GM18873 (cell line): ENCODE measurements at regions not wholly inside any gene's neighbourhood (a gene's known extent, or its start where the extent isn't known, plus 50 kb on each side); places are given as distances from the start of the nearest gene placed in this dataset.

Experiments used
- ATAC-seq: cut with Tn5 transposase; IDR thresholded peaks from one replicate; pipeline ENCODE4 v1.9.1; 2021; ENCODE audit warnings: mild to moderate bottlenecking, moderate library complexity, moderate number of reproducible peaks; ENCODE audit not compliant: unreplicated experiment, low FRiP score

DNA sequence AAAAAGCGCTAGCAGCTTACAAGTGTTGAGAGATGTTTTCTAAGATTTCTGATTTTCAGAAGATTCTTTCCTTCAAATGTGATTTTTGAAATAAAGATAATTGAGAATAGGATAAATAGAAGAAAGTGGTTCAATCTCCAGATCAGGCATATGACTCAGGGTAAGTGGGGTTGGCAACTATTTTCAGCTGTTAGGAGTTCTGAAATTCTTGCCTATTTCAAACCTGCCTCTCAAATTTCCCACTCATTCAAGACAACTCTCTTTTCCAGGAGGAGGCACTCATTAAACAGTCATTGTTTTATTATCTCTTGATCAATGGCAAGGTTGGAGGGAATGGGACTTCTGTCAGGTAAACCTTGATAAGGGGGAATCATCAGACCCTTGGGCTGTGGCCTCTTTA is 138.9 kb downstream of the HNMT start:
- ATAC-seq = no peak

DNA sequence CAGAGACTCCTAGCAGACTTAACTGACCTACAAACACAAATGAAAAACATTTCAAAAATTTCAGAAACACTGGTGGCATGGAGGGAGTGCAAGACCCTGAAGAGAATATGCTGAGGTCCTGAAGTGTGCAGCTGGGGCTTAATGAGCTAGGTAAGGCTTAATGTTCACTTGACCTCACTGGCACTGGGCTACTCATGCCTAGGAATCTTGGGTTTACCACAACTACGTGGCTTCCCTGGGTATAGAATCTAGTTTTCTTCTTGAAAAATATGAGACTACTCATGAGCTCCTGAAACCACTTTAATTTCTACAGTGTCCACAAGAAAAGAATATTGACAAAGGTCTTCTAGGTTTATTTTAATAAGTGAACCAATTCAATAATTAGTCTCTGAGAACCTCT is 139.8 kb downstream of the HNMT start:
- ATAC-seq = no peak

DNA sequence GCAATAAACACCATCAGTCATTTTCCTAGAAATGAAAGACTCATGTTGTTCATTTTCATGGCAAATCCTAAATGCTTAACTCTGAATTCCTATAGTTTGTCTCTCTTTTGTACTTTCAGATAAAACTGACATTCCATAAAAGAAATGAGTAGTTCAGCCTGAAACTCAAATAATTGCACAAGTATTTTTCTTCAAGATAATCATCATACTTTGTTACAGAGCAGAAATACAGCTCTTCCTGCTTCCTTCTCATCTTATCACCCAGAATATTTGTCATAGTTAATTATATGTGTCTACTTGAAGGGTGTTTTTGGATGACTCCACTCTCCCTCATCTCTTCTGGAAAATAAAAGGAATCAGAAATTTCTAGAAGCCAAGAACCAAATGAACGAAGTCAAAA is 141.1 kb downstream of the HNMT start:
- ATAC-seq = no peak

DNA sequence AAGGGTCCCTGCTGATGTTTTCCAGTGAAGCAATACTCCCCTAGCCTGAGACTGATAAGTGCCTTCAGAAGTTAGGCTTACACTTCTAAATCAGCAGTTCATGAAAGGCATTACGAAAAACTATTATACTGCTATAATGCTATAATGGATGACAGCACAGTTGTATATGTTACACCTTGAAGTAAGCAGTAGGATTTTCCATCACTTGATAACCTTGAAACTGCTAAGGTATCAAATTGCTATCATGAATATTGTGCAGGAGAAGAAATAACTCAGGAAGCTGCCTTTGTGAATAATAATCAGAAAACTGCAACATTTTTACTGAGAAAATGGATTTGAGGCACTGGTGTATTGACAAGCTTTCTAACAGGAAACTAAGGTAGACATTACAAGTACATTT is 142.3 kb downstream of the HNMT start:
- no peak for ATAC-seq

- no peak for ATAC-seq
Observed at GRCh38 chr2:138107288-138107687, 143.0 kb downstream of the HNMT start.

DNA sequence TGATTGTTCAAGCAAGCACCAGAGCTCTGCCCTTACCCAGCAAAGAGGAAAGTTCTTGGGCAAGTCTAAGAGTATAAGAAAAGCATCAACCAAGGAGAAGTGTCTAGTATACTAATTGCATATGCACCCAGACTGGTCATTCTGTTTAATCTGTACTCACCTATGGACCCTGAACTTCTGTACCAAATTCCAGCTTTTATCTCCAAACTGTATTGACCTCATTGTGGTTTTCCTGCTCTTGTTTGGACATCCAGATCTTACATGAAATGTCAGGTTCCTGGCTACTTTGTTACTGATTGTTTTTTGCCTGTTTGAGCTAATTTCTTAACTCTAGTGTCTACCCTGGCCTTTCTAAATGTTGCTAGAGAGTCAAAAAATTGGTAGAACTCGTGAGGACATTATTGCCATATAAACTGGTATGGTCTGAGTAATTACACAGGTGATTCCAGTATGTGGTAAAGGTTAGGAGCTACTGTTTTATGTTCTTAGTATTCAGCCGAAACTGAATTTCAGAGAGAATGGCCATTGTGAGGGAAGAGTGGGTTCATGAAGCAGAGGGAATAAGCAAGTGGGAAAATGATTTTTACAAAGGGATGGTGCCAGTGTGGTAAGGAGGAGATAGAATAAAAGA is 146.3 kb downstream of the HNMT start:
- ATAC-seq = no peak

- ATAC-seq = no peak
Observed at GRCh38 chr2:138112536-138112935, 148.3 kb downstream of the HNMT start.

DNA sequence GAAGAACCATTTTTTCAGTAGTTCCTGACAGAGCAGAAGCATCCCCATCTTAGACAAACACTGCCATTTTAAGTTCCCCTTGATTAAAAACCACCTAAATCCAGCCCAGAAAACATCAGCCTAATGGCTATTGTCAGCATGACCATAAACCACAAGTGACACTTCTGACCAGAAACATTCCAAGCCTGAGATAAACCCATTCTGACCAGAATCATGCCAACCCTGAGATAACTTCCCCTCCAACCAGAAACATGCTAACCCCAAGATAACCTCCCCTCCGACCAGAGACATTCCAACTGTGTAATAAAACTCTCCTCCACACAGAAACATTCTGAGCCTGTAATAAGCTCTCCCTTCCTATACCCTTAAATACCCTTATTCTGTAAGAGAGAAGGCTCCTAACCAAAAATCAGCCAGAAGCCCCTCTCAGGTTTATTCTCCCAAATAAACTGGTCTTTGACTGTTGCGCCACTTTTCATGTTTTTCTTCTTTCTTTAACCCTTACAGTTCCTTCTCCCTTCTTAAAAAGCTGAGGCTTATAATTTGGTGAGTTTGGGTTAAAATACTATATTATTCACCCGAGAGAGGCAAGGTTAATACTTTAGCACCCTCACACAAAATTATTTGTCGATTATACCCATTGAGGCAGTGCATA is 149.7 kb downstream of the HNMT start:
- no peak for ATAC-seq

- ATAC-seq = no peak
Observed at GRCh38 chr2:138115666-138116065, 151.4 kb downstream of the HNMT start.

- ATAC-seq = no peak
Observed at GRCh38 chr2:138116456-138116855, 152.2 kb downstream of the HNMT start.

DNA sequence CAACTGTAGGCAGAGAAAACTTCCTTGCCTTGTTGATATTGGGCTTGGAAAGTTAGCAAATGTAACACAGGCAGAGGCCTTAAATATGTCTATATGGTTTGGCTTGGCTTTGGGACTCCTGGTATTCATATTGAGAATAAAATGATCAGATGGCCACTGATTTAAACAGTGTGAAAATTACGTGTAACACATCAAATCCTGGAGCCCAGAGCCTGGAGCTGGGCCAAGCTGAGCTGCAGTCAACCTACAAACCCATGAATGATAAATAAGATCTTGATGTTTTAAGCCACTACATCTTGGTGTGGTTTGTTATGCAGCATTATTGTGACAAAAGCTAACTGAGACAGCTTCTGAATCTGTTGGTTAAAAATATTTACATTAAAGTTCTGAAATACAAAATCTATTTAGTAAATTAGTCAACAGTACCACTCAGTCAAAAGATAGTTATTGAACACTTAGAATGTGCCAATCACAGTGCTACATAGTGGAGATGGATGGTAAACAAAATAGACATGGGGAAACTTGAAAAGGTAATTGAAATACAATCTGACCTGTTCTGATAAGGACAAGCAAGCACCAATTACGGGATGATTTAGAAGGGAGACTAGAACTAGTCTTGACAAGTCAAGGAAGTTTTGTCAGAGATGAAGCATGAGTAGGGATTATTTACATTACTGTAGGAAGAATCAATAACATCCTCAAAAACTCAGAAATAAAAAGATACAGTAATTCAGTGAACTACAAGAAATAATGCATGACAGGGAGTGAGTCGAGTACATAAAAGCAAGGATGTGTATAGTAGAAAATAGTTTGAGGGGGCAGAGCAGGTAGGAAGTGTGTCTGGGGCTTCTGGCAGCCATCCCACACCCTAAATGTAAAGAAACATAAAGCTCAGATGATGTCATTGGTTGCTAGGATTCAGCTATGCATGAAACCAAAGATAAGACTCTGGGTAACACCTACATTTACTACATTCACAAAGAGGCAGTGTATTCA is 157.7 kb downstream of the HNMT start:
- no peak for ATAC-seq

DNA sequence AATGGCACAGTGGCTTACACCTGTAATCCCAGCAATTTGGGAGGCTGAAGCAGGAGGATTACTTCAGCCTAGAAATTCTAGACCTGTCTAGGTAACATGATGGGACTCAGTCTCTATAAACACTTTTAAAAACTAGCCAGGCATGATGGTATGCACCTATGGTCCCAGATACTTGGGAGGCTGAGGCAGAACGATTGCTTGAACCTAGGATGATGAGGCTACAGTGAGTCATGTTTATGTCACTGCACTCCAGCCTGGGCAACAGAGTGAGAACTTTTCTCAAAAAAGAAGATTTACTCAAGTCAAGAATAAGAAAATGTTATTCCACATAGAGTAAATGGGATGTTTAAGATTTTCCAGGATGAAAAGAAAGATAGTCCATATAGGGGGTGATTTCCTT is 158.6 kb downstream of the HNMT start:
- ATAC-seq = no peak

- no peak for ATAC-seq
Observed at GRCh38 chr2:138123741-138124140, 159.5 kb downstream of the HNMT start.

DNA sequence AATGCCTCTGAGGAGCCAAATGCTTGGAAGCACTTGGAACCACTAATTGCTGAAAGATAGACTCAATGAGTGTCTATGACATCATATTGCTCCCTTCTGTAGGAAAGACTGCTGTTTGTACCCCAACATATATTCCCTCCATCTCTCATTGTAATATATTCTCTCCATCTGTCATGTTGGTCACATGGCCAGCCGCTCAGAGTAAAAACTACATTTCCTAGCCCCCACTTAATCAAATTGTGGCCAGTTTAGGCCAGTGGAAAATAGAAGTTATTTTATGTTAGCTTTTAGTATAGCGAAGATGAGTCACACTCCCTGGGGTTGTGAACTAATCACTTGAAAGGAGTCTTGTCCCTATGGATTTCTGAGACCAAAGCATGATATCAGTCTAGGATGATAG is 160.2 kb downstream of the HNMT start:
- no peak for ATAC-seq

DNA sequence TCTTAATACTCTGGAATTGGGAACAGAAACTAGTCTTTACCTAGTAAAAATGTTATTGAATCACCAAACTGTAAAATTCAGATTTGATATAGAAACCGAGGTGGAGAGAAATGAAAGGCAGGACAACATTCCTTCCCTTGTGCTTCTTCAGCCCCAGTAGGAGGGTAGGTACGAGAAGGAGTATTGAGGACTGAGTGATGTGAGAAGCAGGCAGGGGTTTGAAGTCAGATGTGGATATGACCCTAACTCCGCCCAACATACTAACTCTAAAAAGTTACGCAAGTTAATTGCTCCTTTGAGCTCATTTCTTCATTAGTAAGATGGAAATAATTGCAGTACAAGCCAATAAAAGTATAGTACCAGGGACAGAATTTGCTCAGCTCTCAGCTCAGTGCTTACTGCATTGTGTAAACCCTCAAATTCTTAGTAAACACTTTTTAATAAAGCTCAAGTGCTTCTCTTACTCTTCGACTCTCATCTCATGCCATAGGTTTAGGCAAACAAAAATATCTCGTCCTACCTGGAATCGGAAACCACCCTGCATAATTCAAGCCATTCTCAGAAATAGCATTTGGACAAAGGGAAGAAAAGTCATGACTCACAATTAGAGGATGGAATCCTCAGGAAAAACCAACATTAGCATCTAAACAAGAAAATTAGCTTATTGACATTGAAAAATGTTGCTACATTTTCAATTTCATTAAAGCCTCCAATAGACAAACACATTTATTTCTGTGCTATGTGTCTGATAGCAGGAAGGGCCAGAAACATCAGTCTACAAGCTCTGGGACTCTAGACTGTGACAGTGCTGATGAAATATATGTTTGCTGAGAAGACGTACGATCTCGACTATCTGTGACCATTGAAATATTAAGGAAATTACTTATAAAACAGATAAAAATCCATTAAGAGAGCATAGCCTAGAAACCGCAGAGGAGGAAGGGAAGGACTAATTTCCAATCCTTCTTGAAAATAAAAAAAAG is 161.3 kb downstream of the HNMT start:
- no peak for ATAC-seq

GRCh38 chr2:138132108-138132507 is 167.8 kb downstream of the HNMT start:
- ATAC-seq = no peak

DNA sequence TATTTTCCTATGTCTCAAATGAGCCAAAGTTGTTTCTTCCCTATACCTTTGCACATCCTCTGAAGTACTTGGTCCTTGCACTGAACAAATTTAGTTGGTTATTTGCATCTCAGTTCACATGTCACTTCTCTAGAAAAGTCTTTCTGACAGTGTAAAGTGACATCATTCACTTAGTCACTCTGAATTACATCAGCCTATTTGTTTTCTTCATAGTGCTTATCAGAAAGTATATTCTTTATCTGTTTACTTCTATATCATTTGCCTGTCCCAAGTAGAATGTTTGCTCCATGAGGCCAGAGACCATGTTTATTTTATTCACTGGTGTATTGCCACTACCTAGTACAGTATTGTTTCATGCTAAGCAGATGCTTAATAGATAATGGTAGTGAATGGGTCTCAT is 173.7 kb downstream of the HNMT start:
- ATAC-seq = no peak

GRCh38 chr2:138147796-138148195 is 183.5 kb downstream of the HNMT start:
- ATAC-seq = no peak

DNA sequence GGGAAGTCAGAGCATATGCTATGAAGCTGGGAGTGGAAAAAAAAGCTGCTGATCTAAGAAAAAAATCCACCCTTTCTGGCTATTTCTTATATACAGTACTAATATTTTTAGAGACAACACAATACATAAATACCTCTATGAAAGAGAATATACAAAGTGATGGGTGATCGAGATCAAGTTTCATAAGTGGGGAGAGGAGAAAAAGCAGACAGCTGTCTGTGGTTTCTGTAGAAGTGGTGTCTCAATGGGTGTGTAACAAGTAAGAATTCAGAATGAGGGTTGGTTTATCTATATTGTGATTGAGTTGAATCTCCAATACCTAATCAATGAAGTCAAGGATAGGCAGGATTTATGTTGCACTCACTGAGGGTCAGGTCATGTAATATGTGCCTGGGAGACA is 191.0 kb downstream of the HNMT start:
- ATAC-seq = no peak

GRCh38 chr2:138157372-138157771 is 193.1 kb downstream of the HNMT start:
- ATAC-seq = no peak
